ENCODE measurements at regions not wholly inside any gene's neighbourhood (a gene's known extent, or its start where the extent isn't known, plus 50 kb on each side); places are given as distances from the start of the nearest gene placed in this dataset.
A peak's percentile ranks its signal among the peaks of the same experiment; 100 is the strongest.

DNA sequence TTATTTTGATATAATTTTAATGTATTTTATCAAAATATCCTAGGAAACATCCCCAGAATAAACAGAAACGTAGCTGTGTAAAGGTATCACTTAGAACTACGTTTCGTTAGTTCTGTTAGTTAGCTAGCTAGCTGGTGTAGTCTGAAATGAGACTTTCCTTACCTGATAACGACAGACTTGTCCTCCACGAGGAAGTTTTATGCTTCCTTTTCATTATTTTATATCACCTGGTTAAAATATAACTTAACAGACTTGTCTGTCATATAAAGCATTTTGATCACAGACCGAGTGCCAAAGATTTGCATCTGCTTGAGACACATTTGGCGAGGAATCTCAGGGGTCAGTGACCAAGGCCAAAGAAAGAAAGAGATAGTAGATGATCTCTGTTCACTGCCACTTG, 829.5 kb downstream of the VGLL3 start (continued):
- TF ChIP-seq CHD2 (IDR thresholded peaks at IDR 0.05; ENCODE audit: low read length, partially characterized antibody): no peak
- no peak for TF ChIP-seq SMC3 (IDR thresholded peaks at IDR 0.05)
- no peak for TF ChIP-seq RNF2 (IDR thresholded peaks at IDR 0.05; ENCODE audit: borderline replicate concordance, low read depth)
- no peak for TF ChIP-seq JUN (IDR thresholded peaks at IDR 0.05)

DNA sequence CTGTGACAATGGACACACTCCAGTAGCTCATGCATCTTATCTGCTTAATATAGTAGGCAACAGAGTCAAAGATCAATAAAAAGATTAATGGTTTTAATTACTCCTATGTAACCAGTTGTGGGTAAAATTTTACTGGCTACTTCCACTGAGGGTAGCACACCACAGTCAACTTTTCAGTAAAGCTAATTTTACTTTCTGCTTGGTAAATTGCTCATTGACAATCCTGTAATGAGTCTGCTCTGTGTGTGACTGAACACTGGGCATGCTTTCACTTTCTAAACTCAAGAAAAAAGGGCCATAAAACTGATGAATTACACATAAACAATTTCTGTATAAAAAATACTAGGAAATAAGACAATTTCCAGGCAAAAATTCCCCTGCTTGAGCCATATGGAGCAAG, 838.3 kb downstream of the VGLL3 start:
- Histone ChIP-seq H3K9me3 (no peaks in the 10 kb centered on the region), H3K4me2 (no peak overlapping the region), H3K4me3 (no peak overlapping the region), H3K4me1 (no peaks in the 10 kb centered on the region), H3K27ac (no peak overlapping the region)
- FAIRE-seq (no peak), DNase-seq (ENCODE audit: low read depth in 1 of 2, low spot score in 1 of 2) (no peak), ATAC-seq (no peak)
- TF ChIP-seq KDM1A (IDR thresholded peaks at IDR 0.05; ENCODE audit: low read depth) (no peak), HEYL (CRISPR knock-in tag; IDR thresholded peaks at IDR 0.05) (no peak), JUN (IDR thresholded peaks at IDR 0.05) (no peak), ZNF302 (CRISPR knock-in tag; IDR thresholded peaks at IDR 0.05) (no peak), HOXA7 (CRISPR knock-in tag; IDR thresholded peaks at IDR 0.05) (no peak), FOSB (CRISPR knock-in tag; IDR thresholded peaks at IDR 0.05) (no peak), ZFP36 (IDR thresholded peaks at IDR 0.05; ENCODE audit: borderline replicate concordance, partially characterized antibody) (no peak), MAFK (IDR thresholded peaks at IDR 0.05; ENCODE audit: partially characterized antibody) (no peak)
- TF ChIP-seq, protein P1, sequence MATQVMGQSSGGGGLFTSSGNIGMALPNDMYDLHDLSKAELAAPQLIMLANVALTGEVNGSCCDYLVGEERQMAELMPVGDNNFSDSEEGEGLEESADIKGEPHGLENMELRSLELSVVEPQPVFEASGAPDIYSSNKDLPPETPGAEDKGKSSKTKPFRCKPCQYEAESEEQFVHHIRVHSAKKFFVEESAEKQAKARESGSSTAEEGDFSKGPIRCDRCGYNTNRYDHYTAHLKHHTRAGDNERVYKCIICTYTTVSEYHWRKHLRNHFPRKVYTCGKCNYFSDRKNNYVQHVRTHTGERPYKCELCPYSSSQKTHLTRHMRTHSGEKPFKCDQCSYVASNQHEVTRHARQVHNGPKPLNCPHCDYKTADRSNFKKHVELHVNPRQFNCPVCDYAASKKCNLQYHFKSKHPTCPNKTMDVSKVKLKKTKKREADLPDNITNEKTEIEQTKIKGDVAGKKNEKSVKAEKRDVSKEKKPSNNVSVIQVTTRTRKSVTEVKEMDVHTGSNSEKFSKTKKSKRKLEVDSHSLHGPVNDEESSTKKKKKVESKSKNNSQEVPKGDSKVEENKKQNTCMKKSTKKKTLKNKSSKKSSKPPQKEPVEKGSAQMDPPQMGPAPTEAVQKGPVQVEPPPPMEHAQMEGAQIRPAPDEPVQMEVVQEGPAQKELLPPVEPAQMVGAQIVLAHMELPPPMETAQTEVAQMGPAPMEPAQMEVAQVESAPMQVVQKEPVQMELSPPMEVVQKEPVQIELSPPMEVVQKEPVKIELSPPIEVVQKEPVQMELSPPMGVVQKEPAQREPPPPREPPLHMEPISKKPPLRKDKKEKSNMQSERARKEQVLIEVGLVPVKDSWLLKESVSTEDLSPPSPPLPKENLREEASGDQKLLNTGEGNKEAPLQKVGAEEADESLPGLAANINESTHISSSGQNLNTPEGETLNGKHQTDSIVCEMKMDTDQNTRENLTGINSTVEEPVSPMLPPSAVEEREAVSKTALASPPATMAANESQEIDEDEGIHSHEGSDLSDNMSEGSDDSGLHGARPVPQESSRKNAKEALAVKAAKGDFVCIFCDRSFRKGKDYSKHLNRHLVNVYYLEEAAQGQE (IDR thresholded peaks at IDR 0.05): no peak
- TF ChIP-seq, protein P2, sequence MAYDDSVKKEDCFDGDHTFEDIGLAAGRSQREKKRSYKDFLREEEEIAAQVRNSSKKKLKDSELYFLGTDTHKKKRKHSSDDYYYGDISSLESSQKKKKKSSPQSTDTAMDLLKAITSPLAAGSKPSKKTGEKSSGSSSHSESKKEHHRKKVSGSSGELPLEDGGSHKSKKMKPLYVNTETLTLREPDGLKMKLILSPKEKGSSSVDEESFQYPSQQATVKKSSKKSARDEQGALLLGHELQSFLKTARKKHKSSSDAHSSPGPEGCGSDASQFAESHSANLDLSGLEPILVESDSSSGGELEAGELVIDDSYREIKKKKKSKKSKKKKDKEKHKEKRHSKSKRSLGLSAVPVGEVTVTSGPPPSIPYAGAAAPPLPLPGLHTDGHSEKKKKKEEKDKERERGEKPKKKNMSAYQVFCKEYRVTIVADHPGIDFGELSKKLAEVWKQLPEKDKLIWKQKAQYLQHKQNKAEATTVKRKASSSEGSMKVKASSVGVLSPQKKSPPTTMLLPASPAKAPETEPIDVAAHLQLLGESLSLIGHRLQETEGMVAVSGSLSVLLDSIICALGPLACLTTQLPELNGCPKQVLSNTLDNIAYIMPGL (CRISPR knock-in tag; IDR thresholded peaks at IDR 0.05; ENCODE audit: borderline replicate concordance): no peak
- POLR2A ChIA-PET: no interaction called here
- CTCF ChIA-PET: no interaction called here

DNA sequence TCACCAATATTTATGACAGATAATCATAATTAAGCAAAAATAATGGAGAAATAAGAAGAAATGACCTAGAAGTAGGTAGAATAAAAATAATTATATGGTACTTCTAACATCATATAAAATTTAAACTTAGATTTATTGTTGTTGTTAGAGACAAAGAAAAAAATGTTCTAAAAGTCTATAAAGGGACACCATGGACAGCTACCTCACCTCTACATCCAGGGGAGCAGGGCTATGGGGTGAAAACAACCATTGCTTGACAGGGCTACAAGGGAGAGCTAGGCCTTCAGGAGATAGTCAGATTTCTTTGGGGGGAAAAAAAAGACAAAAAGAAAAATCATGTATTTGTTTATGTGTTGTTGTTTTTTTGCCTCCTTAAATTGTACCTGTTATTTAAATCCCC, 841.9 kb downstream of the VGLL3 start:
- ChIA-PET CTCF (no interaction called here), POLR2A (no interaction called here)
- FAIRE-seq: no peak

More for the DNA sequence above, 841.9 kb downstream of the VGLL3 start:
- Histone ChIP-seq H3K4me2 (no peak overlapping the region), H3K9me3 (no peaks in the 10 kb centered on the region), H3K4me1 (no peaks in the 10 kb centered on the region), H3K4me3 (no peak overlapping the region), H3K27ac (no peak overlapping the region)
- ATAC-seq: no peak
- TF ChIP-seq FOSB (CRISPR knock-in tag; IDR thresholded peaks at IDR 0.05): no peak
- TF ChIP-seq, protein P1 (IDR thresholded peaks at IDR 0.05): peak; percentile 40; the same call in 1 of the 2 replicates
- DNase-seq (ENCODE audit: low read depth in 1 of 2, low spot score in 1 of 2): no peak

Measured in A549 (cell line).